CD8-positive, alpha-beta memory T cell (primary cell): ENCODE measurements at regions not wholly inside any gene's neighbourhood (a gene's known extent, or its start where the extent isn't known, plus 50 kb on each side); places are given as distances from the start of the nearest gene placed in this dataset.

Experiments used
- CTCF ChIA-PET: fragments of 350-600 bp; sonication (Branson Sonifier 250); formaldehyde crosslinking; loops from one replicate; lab custom pipeline; 2021; ENCODE audit warnings: antibody characterized with exemption; lab: Charles Lee
- POLR2A ChIA-PET: fragments of 350-600 bp; sonication (Branson Sonifier 250); formaldehyde crosslinking; loops from one replicate; lab custom pipeline; 2021; ENCODE audit warnings: antibody characterized with exemption; lab: Charles Lee
- DNase-seq, 5 donors: peaks; one replicate each; pipeline versions ENCODE4 v3.0.0 to v3.0.0-alpha.2; 2020 to 2022; ENCODE audit warnings: mixed read lengths in 1 of 5
- H3K27ac ChIP-seq: one replicate; pipeline ENCODE4 v1.7.0; 2013; ENCODE audit warnings: low read depth, mild to moderate bottlenecking, low read length, moderate library complexity
- H3K27me3 ChIP-seq: 2 replicates; pipeline ENCODE4 v1.7.0; 2013; ENCODE audit warnings: low read length, mild to moderate bottlenecking; ENCODE audit not compliant: insufficient read depth, poor library complexity, severe bottlenecking
- H3K36me3 ChIP-seq: 2 replicates; pipeline ENCODE4 v1.7.0; 2013; ENCODE audit warnings: mild to moderate bottlenecking, low read length, moderate library complexity; ENCODE audit not compliant: insufficient read depth
- H3K4me1 ChIP-seq: 2 replicates; pipeline ENCODE4 v1.7.0; 2013; ENCODE audit warnings: mild to moderate bottlenecking, low read length, moderate library complexity; ENCODE audit not compliant: insufficient read depth
- H3K4me3 ChIP-seq: 2 replicates; pipeline ENCODE4 v1.7.0; 2013; ENCODE audit warnings: mild to moderate bottlenecking, low read length
- H3K9me3 ChIP-seq: 2 replicates; pipeline ENCODE4 v1.7.0; 2013; ENCODE audit warnings: mild to moderate bottlenecking, low read length
- H3K27ac Mint-ChIP-seq, 8 donors: one replicate each; pipeline ENCODE4 v1.8.0; 2020 to 2021; ENCODE audit warnings: mixed read lengths in 8 of 8, mild to moderate bottlenecking in 6 of 8, inconsistent platforms in 3 of 8, moderate library complexity in 3 of 8
- H3K27me3 Mint-ChIP-seq, 2 donors: one replicate each; pipeline ENCODE4 v1.8.0; 2020 to 2021; ENCODE audit warnings: mixed read lengths in 2 of 2, mild to moderate bottlenecking in 1 of 2, moderate library complexity in 1 of 2
- H3K36me3 Mint-ChIP-seq, 3 donors: one replicate each; pipeline ENCODE4 v1.8.0; 2020 to 2021; ENCODE audit warnings: mixed read lengths in 3 of 3, inconsistent platforms in 1 of 3, mild to moderate bottlenecking in 1 of 3
- H3K4me1 Mint-ChIP-seq, 3 donors: one replicate each; pipeline ENCODE4 v1.8.0; 2020 to 2021; ENCODE audit warnings: mixed read lengths in 3 of 3, inconsistent platforms in 1 of 3, mild to moderate bottlenecking in 1 of 3
- H3K4me3 Mint-ChIP-seq, 7 donors: one replicate each; pipeline ENCODE4 v1.8.0; 2020 to 2021; ENCODE audit warnings: mixed read lengths in 7 of 7, mild to moderate bottlenecking in 6 of 7, moderate library complexity in 4 of 7, inconsistent platforms in 2 of 7
- H3K9me3 Mint-ChIP-seq, 5 donors: one replicate each; pipeline ENCODE4 v1.8.0; 2020 to 2022; ENCODE audit warnings: mixed read lengths in 5 of 5, mild to moderate bottlenecking in 3 of 5, moderate library complexity in 2 of 5, inconsistent platforms in 1 of 5

DNA sequence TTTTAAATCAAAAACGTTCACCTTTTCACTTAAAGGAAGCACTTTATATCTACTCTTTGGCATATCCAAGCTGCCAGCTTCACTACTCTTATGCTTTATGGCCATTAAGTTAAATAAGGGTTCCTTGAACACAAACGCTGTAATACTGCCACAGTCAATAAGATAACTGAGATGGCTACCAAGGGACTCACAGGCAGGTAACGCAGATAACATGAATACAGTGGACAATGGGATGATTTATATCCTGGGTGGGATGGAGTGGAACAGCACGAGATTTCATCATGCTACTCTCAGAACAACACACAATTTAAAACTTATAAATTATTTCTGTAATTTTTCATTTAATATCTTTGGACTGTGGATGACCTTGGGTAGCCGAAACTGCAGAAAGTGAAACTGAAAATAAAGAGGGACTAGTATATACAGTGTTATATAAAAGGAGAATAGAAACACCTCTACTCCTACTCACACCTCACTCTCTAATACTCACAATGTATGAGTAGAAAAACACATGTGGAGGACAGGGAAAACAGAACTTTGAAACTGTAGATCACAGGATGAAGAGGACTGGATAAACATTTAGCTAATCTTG is 367.3 kb downstream of the C12orf50 start:
- H3K27ac Mint-ChIP-seq: peak overlapping the region in 4 of 8 donors; percentile 7 to 75 (median 63)
- ChIA-PET POLR2A (no interaction called here), CTCF (no interaction called here)
- Histone ChIP-seq H3K27ac (no peak overlapping the region), H3K4me3 (no peak overlapping the region), H3K27me3 (no peaks in the 10 kb centered on the region), H3K4me1 (no peaks in the 10 kb centered on the region), H3K9me3 (no peaks in the 10 kb centered on the region), H3K36me3 (no peaks in the 10 kb centered on the region)
- H3K27me3 Mint-ChIP-seq: no peaks in the 10 kb centered on the region
- H3K4me1 Mint-ChIP-seq: peaks cover 10 to 17% (median 15%) of the 10 kb centered on the region in 3 donors
- H3K4me3 Mint-ChIP-seq: peak overlapping the region; percentile 49 to 77 (median 62)
- DNase-seq: no peak
- H3K36me3 Mint-ChIP-seq: no peaks in the 10 kb centered on the region
- H3K9me3 Mint-ChIP-seq: peaks cover 0 to 4% (median 0%) of the 10 kb centered on the region in 5 donors

DNA sequence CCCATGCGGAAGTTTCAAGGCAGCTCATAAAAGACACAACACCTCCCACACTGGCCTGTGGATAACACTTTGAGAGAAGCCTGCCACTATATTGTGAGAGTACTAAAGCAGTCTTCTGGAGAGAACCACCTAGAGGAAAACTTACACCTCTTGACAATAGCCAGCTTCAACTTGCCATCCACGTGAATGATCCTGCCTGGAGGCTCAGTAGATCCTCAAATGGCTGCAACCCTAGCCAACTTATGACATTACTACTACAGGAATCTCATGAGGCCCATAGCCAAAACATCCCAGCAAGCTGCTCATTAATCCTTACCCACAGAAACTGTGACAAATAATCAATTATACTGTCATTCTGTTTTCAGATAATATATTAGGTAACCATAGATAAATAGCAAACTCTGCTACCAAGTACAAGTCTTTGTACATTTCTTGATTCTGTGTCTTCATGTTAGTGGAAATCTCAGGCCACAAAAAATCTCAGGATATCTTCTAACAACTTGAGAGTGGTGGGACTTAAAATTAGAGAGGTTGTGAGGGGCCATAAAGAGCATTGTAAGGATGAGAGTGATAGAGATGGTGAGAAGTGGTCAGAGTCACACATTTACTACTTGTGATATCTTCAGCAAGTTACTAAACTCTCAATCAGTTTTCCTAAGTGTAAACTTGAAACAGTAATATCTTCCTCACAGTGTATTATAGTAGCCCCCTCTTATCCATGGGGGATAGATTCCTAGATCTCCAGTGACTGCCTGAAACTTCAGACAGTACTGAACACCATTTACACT is 368.0 kb downstream of the C12orf50 start:
- Mint-ChIP-seq H3K27me3 (no peaks in the 10 kb centered on the region), H3K4me1 (peaks cover 10 to 17% (median 15%) of the 10 kb centered on the region in 3 donors), H3K27ac (peak overlapping the region in 3 of 8 donors; percentile 64 to 75 (median 65)), H3K9me3 (peaks cover 0 to 4% (median 0%) of the 10 kb centered on the region in 5 donors), H3K36me3 (no peaks in the 10 kb centered on the region), H3K4me3 (peak overlapping the region in 6 of 7 donors; percentile 22 to 77 (median 61))
- Histone ChIP-seq H3K36me3 (no peaks in the 10 kb centered on the region), H3K4me1 (no peaks in the 10 kb centered on the region), H3K4me3 (no peak overlapping the region), H3K27ac (no peak overlapping the region), H3K9me3 (no peaks in the 10 kb centered on the region), H3K27me3 (no peaks in the 10 kb centered on the region)
- DNase-seq: no peak
- POLR2A ChIA-PET: no interaction called here
- CTCF ChIA-PET: no interaction called here

DNA sequence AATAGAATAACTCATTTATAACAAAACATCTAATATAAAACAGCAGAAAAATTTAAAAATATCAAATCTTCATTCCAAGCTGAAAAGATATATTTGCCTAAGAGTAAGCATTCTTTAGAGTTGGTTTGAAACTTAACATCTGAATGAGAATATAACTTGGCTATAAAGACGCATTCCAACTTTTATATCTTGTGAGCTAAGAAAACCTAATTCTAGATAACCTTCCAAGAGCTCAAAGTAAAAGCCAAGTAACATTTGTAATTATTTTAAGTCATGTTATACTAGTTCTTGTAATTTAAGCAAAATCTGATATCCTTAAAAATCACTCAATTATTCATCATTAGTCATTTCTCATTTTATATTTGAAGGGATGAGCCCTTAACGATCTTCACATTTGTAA is 368.9 kb downstream of the C12orf50 start:
- Histone ChIP-seq H3K27ac (no peak overlapping the region), H3K9me3 (no peaks in the 10 kb centered on the region), H3K36me3 (no peaks in the 10 kb centered on the region), H3K4me1 (no peaks in the 10 kb centered on the region), H3K27me3 (no peaks in the 10 kb centered on the region), H3K4me3 (no peak overlapping the region)
- CTCF ChIA-PET: no interaction called here
- DNase-seq: no peak
- POLR2A ChIA-PET: no interaction called here
- peaks cover 0 to 4% (median 0%) of the 10 kb centered on the region in 5 donors for H3K9me3 Mint-ChIP-seq
- no peaks in the 10 kb centered on the region for H3K27me3 Mint-ChIP-seq
- no peaks in the 10 kb centered on the region for H3K36me3 Mint-ChIP-seq
- H3K27ac Mint-ChIP-seq: no peak overlapping the region
- H3K4me3 Mint-ChIP-seq: no peak overlapping the region
- H3K4me1 Mint-ChIP-seq: peaks cover 10 to 17% (median 15%) of the 10 kb centered on the region in 3 donors

DNA sequence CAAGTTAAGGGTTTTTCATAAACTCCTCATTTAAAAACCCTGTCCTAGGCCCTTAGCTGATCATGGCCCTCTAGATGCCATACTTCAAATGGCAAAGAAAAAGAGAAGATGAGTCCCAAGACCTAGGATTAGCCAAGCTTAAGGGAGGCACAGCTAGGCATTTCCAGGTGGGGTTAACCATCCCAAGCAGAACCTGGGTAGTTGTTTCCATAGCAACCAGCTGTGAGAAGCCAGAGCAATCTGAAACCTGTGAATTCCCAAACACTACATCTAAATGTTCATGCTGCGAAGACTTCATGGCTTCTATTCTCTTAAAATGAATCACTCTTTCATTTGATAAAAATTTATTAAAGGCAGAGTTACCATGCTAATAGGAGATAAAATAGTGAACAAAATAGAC is 372.9 kb downstream of the C12orf50 start:
- Mint-ChIP-seq H3K36me3 (no peaks in the 10 kb centered on the region), H3K27me3 (no peaks in the 10 kb centered on the region), H3K9me3 (no peaks in the 10 kb centered on the region), H3K4me3 (no peak overlapping the region), H3K4me1 (peaks cover 1 to 3% (median 2%) of the 10 kb centered on the region in 3 donors), H3K27ac (no peak overlapping the region)
- ChIA-PET CTCF (no interaction called here), POLR2A (no interaction called here)
- Histone ChIP-seq H3K36me3 (no peaks in the 10 kb centered on the region), H3K4me3 (no peak overlapping the region), H3K27me3 (no peaks in the 10 kb centered on the region), H3K27ac (no peak overlapping the region), H3K9me3 (no peaks in the 10 kb centered on the region), H3K4me1 (no peaks in the 10 kb centered on the region)
- no peak for DNase-seq

DNA sequence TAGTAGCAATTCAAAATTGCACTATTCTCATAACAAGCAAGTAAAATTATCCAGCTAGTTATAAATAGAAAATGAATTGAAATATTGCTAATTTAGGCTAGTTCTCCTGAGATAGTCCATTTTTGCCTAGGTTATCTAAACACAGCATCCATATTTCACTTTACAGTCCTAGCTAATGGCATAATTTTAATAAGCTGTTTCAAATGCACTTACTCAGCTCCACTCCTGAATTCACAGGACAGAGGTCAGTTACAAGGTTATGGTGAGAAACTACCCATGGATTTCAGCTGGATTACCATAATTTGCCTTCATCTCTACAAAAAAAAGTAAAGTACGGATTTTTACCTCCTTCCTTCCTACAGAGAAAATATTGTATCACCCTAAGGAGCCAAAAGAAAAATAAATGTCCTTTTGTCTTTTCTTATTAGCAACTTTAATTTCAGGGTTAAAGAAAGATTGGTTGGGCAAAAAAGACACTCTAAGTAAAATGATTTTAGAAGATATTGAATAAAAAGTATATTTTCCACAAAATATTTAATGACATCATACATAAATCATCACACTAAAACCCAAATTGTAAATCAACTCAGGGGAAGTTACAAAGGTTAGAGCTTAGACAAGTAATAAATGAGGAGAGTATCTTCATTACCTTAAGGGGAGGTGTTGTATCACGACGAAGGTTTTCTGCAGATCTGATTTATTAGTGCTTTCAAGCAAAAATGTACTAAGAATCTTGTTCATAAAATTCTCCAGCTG is 377.4 kb downstream of the C12orf50 start:
- Mint-ChIP-seq H3K27ac (no peak overlapping the region), H3K36me3 (no peaks in the 10 kb centered on the region), H3K4me3 (no peak overlapping the region), H3K27me3 (no peaks in the 10 kb centered on the region), H3K9me3 (peaks cover 0 to 6% (median 2%) of the 10 kb centered on the region in 5 donors), H3K4me1 (no peaks in the 10 kb centered on the region)
- DNase-seq: no peak
- ChIA-PET POLR2A (no interaction called here), CTCF (no interaction called here)
- no peaks in the 10 kb centered on the region for H3K36me3 ChIP-seq
- no peaks in the 10 kb centered on the region for H3K27me3 ChIP-seq
- H3K27ac ChIP-seq: no peak overlapping the region
- no peak overlapping the region for H3K4me3 ChIP-seq
- no peaks in the 10 kb centered on the region for H3K9me3 ChIP-seq
- no peaks in the 10 kb centered on the region for H3K4me1 ChIP-seq

DNA sequence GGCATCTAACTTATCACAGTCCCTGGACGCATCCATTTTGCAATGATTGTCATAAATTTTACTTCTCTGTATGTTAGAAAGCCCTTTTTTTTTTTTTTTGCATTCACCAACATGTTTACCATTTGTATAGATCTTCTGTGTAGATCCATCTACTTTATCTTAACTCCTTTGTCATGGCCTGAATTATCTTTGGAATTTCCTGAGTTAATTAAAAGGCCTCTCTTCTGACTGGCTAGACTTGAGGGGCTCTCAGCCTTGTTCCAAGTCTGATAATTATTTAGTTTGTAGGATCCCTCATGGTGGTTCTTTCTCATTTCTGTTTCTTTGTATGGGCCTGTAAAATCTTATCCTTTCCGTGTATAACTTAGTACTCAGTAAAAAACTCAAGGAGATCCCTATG is 387.0 kb downstream of the C12orf50 start:
- POLR2A ChIA-PET: no interaction called here
- Histone ChIP-seq H3K9me3 (no peaks in the 10 kb centered on the region), H3K27ac (no peak overlapping the region), H3K4me3 (no peak overlapping the region), H3K36me3 (no peaks in the 10 kb centered on the region), H3K27me3 (no peaks in the 10 kb centered on the region), H3K4me1 (no peaks in the 10 kb centered on the region)
- H3K27me3 Mint-ChIP-seq: no peaks in the 10 kb centered on the region
- H3K4me1 Mint-ChIP-seq: no peaks in the 10 kb centered on the region
- H3K4me3 Mint-ChIP-seq: no peak overlapping the region
- CTCF ChIA-PET: no interaction called here
- DNase-seq: no peak
- H3K36me3 Mint-ChIP-seq: no peaks in the 10 kb centered on the region
- H3K9me3 Mint-ChIP-seq: peaks cover 0 to 6% (median 0%) of the 10 kb centered on the region in 5 donors
- H3K27ac Mint-ChIP-seq: no peak overlapping the region

DNA sequence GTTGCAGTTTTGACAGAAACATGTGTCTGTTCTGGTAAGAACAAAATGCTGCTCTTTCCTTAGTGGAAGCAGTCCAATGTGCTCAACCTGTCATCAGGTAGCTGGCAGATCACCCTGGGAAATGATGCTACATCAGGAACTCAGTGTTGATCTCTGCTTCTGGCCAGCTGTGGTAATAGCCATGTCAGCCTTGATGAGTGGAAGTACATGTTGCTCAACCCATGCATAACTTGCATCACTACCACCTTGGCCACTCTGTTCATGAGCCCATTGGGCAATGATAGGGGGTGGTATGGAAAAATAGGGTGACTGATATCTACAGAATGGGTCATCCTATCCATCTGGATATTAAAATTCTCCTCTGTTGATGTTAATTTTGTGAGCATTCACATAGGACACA is 411.0 kb downstream of the C12orf50 start:
- no peak overlapping the region for H3K4me3 ChIP-seq
- H3K36me3 ChIP-seq: no peaks in the 10 kb centered on the region
- Mint-ChIP-seq H3K4me3 (no peak overlapping the region), H3K9me3 (peaks cover 0 to 9% (median 1%) of the 10 kb centered on the region in 5 donors), H3K27me3 (no peaks in the 10 kb centered on the region), H3K4me1 (no peaks in the 10 kb centered on the region), H3K27ac (no peak overlapping the region), H3K36me3 (no peaks in the 10 kb centered on the region)
- no peaks in the 10 kb centered on the region for H3K9me3 ChIP-seq
- no peak for DNase-seq
- H3K27ac ChIP-seq: no peak overlapping the region
- no peaks in the 10 kb centered on the region for H3K27me3 ChIP-seq
- H3K4me1 ChIP-seq: no peaks in the 10 kb centered on the region
- CTCF ChIA-PET: no interaction called here
- POLR2A ChIA-PET: no interaction called here

DNA sequence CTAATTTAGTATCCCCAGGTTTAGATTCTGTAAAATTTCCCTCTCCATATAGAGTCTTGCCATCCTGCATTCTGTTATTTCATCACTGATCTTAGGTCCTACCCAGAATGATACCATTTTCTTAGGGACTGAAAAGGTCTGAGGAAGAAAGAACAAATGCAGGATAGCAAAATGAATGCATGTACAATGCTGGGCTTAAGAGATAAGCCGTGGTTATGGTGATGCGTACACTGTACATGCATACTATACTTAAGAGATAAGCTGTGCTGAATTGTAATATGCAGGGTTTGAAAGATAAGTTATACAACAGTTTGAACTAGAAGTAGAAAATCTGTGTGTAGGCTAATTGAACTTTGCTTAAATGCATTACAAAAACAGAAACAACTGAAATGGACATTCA is 416.2 kb downstream of the C12orf50 start:
- H3K27ac ChIP-seq: no peak overlapping the region
- H3K4me1 ChIP-seq: no peaks in the 10 kb centered on the region
- Mint-ChIP-seq H3K9me3 (peaks cover 0 to 10% (median 0%) of the 10 kb centered on the region in 5 donors), H3K4me1 (no peaks in the 10 kb centered on the region), H3K27me3 (no peaks in the 10 kb centered on the region), H3K36me3 (no peaks in the 10 kb centered on the region), H3K27ac (no peak overlapping the region), H3K4me3 (no peak overlapping the region)
- no peak overlapping the region for H3K4me3 ChIP-seq
- H3K36me3 ChIP-seq: no peaks in the 10 kb centered on the region
- ChIA-PET CTCF (no interaction called here), POLR2A (no interaction called here)
- no peak for DNase-seq
- no peaks in the 10 kb centered on the region for H3K27me3 ChIP-seq
- H3K9me3 ChIP-seq: no peaks in the 10 kb centered on the region
